ENCODE measurements at regions not wholly inside any gene's neighbourhood (a gene's known extent, or its start where the extent isn't known, plus 50 kb on each side); places are given as distances from the start of the nearest gene placed in this dataset.
"Not testable (repeated sequence)": the region's sequence is repeated elsewhere in the genome, so short reads cannot be mapped to it uniquely, and the experiment has no call there.

- DNase-seq (ENCODE audit: low spot score), result no peak
These were observed 675.0 kb downstream of the IRS1 start for GRCh38 chr2:226124548-226125011.

DNA sequence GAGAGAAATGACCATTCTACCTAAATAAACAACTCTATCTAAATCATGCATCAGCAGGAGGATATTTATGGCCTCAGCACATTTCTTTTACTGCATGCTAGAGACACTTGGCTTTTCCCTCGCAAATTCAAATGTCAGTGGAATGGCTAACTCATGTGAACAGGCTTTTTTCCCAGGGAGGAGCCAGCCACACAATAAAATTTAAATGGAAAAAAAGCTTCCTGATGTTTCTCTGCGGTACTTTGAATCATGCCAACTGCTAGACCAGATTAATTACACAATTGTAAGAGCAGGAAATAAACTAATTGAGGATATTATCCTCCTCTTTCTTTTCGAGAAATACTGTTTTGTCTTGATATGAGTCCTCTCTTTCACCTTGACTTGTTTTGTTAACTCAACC is 676.3 kb downstream of the IRS1 start:
- no peak for DNase-seq (ENCODE audit: low spot score)

GRCh38 chr2:226122041-226122440 is 677.6 kb downstream of the IRS1 start:
- no peak for DNase-seq (ENCODE audit: low spot score)

DNA sequence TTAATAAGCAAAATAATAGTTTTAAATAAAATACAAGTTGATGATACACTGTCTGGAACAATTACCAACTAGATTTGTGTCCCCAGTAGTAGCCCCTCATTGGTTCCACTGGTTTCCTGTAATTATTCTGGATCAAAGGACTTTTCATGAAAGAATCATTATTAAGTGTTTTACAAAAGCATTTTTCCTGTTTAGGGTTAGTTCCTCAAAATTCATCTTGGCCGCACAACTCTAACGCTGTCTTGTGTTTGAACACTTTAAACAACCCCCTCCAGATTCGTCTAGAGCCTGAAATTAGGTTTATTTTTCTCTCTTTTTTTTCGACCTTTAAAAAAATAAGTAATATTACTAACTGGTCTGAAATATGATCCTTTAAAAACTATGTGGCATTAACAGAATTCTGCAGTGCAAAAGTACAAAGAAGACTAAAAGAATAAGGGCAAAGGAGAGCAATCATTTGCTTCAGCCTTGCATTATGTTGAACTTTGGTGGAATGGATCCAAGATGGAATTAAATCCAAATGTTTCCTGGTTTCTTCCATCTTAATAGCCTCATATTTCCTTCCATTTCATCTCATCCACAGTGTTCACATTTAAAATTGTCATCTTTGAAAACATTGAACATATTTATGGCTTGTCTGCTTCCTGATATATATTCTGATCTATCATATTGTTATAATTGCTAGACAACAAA is 678.4 kb downstream of the IRS1 start:
- DNase-seq (ENCODE audit: low spot score), result no peak

DNA sequence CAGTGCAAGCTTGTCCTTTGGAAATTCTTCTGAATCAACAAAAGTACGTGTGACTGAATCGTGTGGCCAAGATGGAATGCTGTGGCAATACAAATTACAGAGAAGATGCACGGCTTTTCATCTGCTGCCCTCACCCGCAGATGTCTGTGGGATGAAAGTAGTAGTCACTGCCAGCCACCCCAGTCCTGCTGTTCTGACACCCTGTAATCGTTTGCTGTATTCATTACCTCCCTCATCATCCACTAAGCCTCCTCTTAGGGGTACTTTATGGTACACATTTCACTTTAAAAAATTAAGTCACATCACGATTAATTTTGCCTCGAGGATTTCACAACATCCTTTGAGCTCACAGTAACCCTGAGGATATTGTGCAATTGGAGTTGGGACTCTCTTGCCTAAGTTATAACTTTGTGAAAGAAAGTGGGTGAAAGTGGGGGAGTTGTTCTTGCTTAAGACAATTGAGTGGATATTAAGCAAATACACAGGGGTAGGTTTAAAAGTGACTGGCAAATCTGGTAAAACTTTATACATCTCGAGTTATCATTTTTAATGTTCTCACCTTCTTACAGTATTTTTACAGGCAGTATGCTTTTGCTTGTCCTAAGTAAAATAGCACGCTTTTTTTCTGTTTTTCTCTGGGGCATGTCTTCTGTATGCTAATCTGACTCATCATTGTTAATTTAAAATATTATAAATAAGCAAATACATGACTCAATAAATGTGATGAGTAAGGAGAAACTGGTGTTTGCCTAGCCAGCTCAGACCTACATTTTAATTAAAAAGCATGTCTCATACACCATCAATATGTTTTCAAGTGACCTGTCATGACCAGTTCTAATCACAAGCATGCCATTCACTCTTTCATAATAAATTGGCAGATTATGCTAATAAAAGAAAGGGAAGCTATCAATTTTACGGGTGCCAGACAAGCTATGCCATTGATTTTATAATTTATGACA is 680.9 kb downstream of the IRS1 start:
- DNase-seq (ENCODE audit: low spot score), result no peak

DNA sequence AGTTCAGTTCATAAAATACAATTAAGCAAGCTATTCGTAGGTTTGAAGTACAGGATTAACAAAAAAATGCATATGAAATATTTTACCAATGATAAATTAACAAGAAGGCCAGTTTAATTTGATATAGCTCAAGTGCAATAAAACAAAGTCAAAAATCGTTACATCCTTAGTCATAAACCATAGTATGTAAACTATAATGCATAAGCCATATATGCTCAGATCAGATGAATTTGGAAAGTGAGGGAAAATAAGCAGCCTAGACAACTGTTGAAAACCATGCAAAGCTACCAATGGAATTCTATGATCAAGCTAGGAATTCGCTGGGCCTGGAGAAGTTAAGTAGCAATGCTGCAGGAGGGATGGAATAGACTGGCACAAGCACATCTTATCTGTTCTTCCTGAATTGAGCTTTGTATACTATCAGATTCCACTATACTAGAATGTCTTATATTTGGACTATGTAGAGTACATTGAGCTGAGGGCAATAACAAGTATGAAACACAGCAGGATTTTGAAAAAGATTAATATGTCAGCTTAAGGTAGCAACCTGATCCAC is 682.0 kb downstream of the IRS1 start:
- no peak for DNase-seq (ENCODE audit: low spot score)

- no peak for DNase-seq (ENCODE audit: low spot score)
These were observed 683.3 kb downstream of the IRS1 start for GRCh38 chr2:226116346-226116745.

GRCh38 chr2:226115832-226116200 is 683.8 kb downstream of the IRS1 start:
- no peak for DNase-seq (ENCODE audit: low spot score)

- DNase-seq (ENCODE audit: low spot score), result no peak
These were observed 684.4 kb downstream of the IRS1 start for GRCh38 chr2:226115102-226115831.

GRCh38 chr2:226114436-226114835 is 685.2 kb downstream of the IRS1 start:
- DNase-seq (ENCODE audit: low spot score), result no peak

DNA sequence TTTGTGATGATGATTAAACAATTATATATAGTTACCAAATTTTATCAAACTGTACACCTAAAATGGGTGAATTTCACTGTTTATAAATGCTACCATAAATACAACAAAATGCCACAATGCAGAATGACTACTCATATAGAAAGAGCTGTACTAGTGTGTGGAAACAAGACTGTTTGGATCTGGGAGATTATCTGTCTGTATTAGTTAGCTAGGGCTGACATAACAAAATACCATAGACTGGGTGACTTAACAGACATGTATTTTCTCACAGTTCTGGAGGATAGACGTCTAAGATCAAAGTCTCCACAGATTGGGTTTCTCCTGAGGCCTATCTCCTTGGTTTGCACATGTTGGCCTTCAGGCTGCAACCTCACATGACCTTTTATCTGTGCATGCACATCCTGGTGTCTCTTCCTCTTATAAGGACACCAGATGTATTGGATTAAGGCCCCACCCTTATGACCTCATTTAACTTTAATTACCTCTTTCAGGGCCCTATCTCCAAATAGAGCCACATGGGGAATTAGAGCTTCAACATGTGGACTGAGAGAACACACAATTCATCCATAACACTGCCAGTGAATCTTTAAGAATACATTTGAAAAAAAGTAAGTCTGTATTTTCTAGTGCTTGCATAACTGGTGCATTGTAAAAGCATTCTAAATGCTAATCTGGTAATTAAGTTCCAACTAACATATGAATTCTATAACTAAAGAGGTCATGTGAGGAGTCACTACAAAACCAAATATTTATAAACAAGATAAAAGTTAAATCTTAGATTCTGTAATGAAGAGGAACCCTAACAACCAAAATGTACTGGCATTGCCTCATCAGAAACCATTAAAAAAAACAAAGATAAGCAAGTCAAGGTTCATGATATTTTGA is 699.6 kb downstream of the NYAP2 start:
- no peak for DNase-seq (ENCODE audit: low spot score)

- DNase-seq (ENCODE audit: low spot score), result no peak
These were observed 695.5 kb downstream of the NYAP2 start for GRCh38 chr2:226095058-226095457.

- no peak for DNase-seq (ENCODE audit: low spot score)
These were observed 693.9 kb downstream of the NYAP2 start for GRCh38 chr2:226093364-226093763.

DNA sequence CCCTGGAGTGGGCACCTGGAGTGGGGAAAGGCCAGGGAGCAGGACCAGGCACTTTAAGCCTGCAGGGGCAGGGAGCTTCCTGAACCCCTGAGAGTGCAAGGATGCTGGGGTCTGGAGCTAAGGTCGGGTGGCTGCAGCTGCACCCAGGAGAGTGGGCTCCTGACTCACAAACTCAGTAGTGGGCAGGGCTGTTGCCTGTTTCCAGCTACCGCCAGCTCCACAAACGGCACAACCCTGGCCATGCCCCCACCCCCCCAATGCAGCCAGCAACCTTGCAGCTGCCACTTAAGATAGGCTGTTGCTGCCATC is 688.8 kb downstream of the NYAP2 start:
- DNase-seq (ENCODE audit: low spot score), result no peak

DNA sequence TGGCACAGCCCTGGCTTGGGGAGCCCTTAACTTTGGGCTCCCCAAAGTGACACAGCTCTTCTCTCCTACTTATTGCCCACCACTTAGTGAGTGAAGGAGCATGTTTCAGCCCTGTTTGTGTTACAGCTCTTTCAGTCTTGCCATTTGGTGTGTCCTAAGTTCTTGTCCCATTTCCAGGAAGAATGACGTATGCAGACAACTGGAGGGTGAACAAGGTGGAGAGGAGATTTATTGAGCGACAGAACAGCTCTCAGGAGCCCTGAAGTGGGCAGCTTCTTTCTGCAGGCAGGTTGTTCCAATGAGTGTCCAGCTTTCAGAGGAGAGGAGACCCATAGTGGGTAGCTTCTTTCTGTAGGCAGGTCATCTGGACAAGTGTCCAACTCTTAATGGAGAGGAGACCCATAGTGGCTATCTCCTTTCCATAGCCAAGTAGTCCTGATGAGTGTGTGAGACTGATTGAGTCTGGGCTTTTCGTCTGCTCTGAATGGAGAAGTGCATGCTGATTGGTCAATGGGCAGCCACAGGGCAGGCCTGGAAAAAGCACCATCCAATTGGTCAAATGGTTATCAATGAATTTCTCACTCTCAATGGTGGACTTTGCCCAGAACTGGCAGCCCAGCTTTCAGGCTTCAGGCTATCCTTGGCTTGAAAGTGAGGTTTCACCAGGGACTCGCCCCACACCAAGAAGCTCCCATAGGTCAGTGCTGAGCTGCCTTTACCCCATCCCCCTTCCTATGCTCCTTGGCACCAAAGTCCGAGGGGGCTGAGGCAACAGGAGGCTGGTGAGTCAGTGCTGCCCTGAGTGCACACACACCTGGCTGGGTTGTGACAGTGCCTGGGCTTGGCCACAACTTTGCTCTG is 688.2 kb downstream of the NYAP2 start:
- DNase-seq (ENCODE audit: low spot score), result no peak

DNA sequence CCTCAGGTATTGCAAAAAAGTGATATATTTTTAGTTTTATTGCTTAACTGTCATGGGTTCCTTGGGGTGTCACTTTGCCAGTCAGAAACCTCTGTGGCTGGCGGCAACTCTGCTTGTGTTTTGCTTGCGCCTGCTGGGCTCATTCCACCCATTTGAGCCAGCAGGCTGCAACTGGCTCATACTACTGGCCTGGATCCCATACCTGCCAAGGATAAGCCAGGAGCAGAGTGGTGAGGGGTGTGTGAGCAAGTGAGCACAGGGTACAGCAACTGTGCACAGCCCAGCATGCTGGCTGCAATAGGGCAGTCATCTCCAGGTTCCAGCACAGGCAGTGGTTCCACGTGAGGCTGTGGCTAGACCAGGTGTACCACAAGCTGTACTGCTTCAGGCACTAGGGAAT is 687.5 kb downstream of the NYAP2 start:
- DNase-seq (ENCODE audit: low spot score), result no peak

- no peak for DNase-seq (ENCODE audit: low spot score)
These were observed 686.7 kb downstream of the NYAP2 start for GRCh38 chr2:226086190-226086589.

DNA sequence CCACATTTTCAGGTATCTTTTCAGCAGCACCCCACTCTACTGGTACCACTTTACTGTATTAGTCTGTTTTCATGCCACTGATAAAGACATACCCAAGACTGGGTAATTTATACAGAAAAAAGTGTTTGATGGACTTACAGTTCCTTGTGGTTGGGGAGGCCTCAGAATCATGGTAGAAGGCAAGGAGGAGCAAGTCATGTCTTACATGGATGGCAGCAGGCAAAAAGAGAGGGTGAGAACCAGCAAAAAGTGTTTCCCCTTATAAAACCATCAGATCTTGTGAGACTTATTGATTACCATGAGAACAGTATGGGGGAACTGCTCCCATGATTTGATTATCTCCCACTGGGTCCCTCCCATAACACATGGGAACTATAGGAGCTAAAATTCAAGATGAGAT is 685.9 kb downstream of the NYAP2 start:
- DNase-seq (ENCODE audit: low spot score), result not testable (repeated sequence)

GRCh38 chr2:226080334-226080733 is 680.8 kb downstream of the NYAP2 start:
- DNase-seq (ENCODE audit: low spot score), result no peak

DNA sequence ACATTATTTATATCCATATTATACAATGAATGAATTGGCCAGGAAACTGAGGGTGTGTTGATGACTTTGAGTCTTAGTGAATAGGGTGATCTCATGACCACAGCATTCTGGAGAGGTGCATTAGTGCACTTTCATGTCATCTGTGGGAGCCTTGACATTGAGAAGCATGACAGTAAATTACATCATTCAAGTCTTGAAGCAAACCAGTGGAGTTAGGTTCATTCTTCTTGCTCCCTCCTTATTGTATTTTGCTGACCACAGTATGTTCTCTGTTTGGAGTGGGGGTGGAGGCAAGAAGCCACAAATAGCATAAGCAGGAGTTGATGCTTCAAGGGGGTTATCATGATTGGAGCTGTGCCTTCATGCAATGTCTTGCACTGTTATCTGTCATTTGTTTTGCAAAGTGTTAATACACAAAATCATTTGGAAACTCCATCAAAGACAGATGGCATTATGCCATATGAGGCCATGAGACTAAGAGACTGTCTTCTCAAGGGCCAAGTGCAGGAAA is 680.2 kb downstream of the NYAP2 start:
- DNase-seq (ENCODE audit: low spot score), result no peak

Measured in hematopoietic multipotent progenitor cell treated with erythropoietin and hydrocortisone succinate and interleukin-3 and kit ligand, for 15 days (in vitro differentiated cells).